Pancreas (tissue), 10 donors: ENCODE measurements at regions not wholly inside any gene's neighbourhood (a gene's known extent, or its start where the extent isn't known, plus 50 kb on each side); places are given as distances from the start of the nearest gene placed in this dataset.

ENCODE experiments used
- ATAC-seq, 4 donors: fragments of 200-7000 bp; cut with Tn5 transposase; one replicate each; pipeline versions ENCODE4 v1.8.0 to v1.9.1; 2020; ENCODE audit warnings: mild to moderate bottlenecking in 4 of 4, moderate library complexity in 4 of 4
- DNase-seq, 6 donors: peaks; one replicate each; pipeline ENCODE4 v3.0.0-alpha.2; 2020
- FAIRE-seq: peaks from 2 replicates; lab custom pipeline; 2012; peaks lifted over from hg19 to GRCh38; lab: Jason Lieb, UNC
- H3K27ac ChIP-seq, 4 donors: fragments of 200-600 bp; sonication (generic); 1 replicate in 3 of 4; 2 replicates in 1 of 4; pipeline versions ENCODE4 v1.5.0 to v1.8.0; 2020
- H3K27me3 ChIP-seq, 4 donors: fragments of 200-600 bp; one replicate each; pipeline ENCODE4 v1.8.0; 2021
- H3K36me3 ChIP-seq, 3 donors: fragments of 200-600 bp; sonication (generic) in 1 of 3; one replicate each; pipeline versions ENCODE4 v1.5.0 to v1.8.0; 2020 to 2021
- H3K4me1 ChIP-seq, 3 donors: fragments of 200-600 bp; one replicate each; pipeline ENCODE4 v1.8.0; 2021
- H3K4me3 ChIP-seq, 4 donors: fragments of 200-600 bp; sonication (generic) in 2 of 4; one replicate each; pipeline versions ENCODE4 v1.5.0 to v1.8.0; 2020 to 2021
- H3K9me3 ChIP-seq, 4 donors: fragments of 200-600 bp; one replicate each; pipeline ENCODE4 v1.8.0; 2021
- whole genome bisulfite sequencing, 2 donors: extraction: QIAGEN DNeasy Blood & Tissue Kit; methylation state at CpG; one replicate each; pipeline ENCODE4 v1.1.7; 2013; 5-methylcytosine and 5-hydroxymethylcytosine counted together
- intact Hi-C, 3 donors: fragments of 100-400 bp; cut with DNase I; formaldehyde crosslinking; loops; one replicate each; pipeline versions ENCODE4 v1.11.1 to v1.14.2; 2022
- TF ChIP-seq, protein P1 (sequence below), 4 donors: fragments of 200-600 bp; sonication (generic) in 3 of 4; IDR thresholded peaks; one replicate each; pipeline versions ENCODE4 v1.5.0 to v1.8.0; 2021; ENCODE audit warnings: antibody characterized with exemption in 4 of 4
- donor health status: healthy with polysubstance abuse.
- donor health status: DM: no; HTN: no; CAD: no; lungs with moderate emphysema.
- donor health status: DM: no; HTN: no; CAD: no.
- donor health status: control.
- donor health status: control.
- donor health status: Bipolar disorder and iron deficiency.
- donor health status: DM: yes; HTN: yes; CAD: no.
- donor health status: DM: no; HTN: no; CAD: no.
- donor health status: DM: no; HTN: no; CAD: no.
- donor health status: DM: yes; HTN: yes; CAD: no.

GRCh38 chr4:162610116-162610515 is 446.3 kb upstream of the FSTL5 start:
- Histone ChIP-seq H3K27ac (no peak overlapping the region), H3K4me1 (no peaks in the 10 kb centered on the region), H3K9me3 (no peaks in the 10 kb centered on the region), H3K27me3 (no peaks in the 10 kb centered on the region), H3K36me3 (no peaks in the 10 kb centered on the region), H3K4me3 (no peak overlapping the region)
- ATAC-seq (no peak), FAIRE-seq (no peak), DNase-seq (no peak)
- TF ChIP-seq, protein P1, sequence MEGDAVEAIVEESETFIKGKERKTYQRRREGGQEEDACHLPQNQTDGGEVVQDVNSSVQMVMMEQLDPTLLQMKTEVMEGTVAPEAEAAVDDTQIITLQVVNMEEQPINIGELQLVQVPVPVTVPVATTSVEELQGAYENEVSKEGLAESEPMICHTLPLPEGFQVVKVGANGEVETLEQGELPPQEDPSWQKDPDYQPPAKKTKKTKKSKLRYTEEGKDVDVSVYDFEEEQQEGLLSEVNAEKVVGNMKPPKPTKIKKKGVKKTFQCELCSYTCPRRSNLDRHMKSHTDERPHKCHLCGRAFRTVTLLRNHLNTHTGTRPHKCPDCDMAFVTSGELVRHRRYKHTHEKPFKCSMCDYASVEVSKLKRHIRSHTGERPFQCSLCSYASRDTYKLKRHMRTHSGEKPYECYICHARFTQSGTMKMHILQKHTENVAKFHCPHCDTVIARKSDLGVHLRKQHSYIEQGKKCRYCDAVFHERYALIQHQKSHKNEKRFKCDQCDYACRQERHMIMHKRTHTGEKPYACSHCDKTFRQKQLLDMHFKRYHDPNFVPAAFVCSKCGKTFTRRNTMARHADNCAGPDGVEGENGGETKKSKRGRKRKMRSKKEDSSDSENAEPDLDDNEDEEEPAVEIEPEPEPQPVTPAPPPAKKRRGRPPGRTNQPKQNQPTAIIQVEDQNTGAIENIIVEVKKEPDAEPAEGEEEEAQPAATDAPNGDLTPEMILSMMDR (IDR thresholded peaks at IDR 0.05): no peak
- intact Hi-C loops: no loop called here

- no peak overlapping the region for H3K4me3 ChIP-seq
- ATAC-seq: no peak
- no peaks in the 10 kb centered on the region for H3K27me3 ChIP-seq
- DNase-seq: no peak
- TF ChIP-seq, protein P1 (IDR thresholded peaks at IDR 0.05): no peak
- H3K9me3 ChIP-seq: no peaks in the 10 kb centered on the region
- H3K4me1 ChIP-seq: no peaks in the 10 kb centered on the region
- 48 to 64% methylated on average over 1 of the region's 1 CpG for WGBS, 2 donors
- intact Hi-C loops: no loop called here
- H3K36me3 ChIP-seq: no peaks in the 10 kb centered on the region
- no peak for FAIRE-seq
- H3K27ac ChIP-seq: no peak overlapping the region
Observed at GRCh38 chr4:162586266-162586665, 422.5 kb upstream of the FSTL5 start.

- H3K4me1 ChIP-seq: no peaks in the 10 kb centered on the region
- no peaks in the 10 kb centered on the region for H3K36me3 ChIP-seq
- TF ChIP-seq, protein P1 (IDR thresholded peaks at IDR 0.05): no peak
- no peak for DNase-seq
- H3K9me3 ChIP-seq: no peaks in the 10 kb centered on the region
- H3K4me3 ChIP-seq: no peak overlapping the region
- intact Hi-C loops: no loop called here
- no peak for FAIRE-seq
- WGBS, 2 donors: 52 to 53% methylated on average over 3 of the region's 3 CpGs
- no peaks in the 10 kb centered on the region for H3K27me3 ChIP-seq
- no peak for ATAC-seq
- no peak overlapping the region for H3K27ac ChIP-seq
Observed at GRCh38 chr4:162582180-162582579, 418.4 kb upstream of the FSTL5 start.

GRCh38 chr4:162565730-162566129 is 401.9 kb upstream of the FSTL5 start:
- TF ChIP-seq, protein P1 (IDR thresholded peaks at IDR 0.05): no peak
- no peaks in the 10 kb centered on the region for H3K9me3 ChIP-seq
- FAIRE-seq: no peak
- no peak overlapping the region for H3K27ac ChIP-seq
- no peak for ATAC-seq
- no peaks in the 10 kb centered on the region for H3K36me3 ChIP-seq
- no peaks in the 10 kb centered on the region for H3K27me3 ChIP-seq
- DNase-seq: no peak
- intact Hi-C loops: no loop called here
- H3K4me3 ChIP-seq: no peak overlapping the region
- no peaks in the 10 kb centered on the region for H3K4me1 ChIP-seq
- WGBS, 2 donors: 42 to 45% methylated on average over 4 of the region's 4 CpGs

DNA sequence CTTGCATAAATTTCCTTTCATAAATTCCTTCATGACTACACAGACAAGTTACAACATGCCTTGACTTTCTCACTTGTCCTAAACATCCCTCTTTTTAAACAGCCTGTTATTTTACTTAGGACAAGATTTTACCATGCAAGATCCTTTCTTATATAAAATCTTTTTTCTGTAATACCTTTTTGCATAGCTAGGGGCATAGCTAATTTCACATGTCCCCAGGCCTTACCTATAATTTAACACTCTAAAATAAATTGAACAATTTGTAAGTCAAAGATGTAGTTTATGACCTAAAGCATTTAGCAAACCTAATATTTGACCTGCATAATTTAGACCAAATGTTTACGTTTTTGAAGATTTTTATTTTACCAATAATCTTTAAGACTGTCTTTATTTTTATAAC is 396.3 kb upstream of the FSTL5 start:
- no peaks in the 10 kb centered on the region for H3K36me3 ChIP-seq
- TF ChIP-seq, protein P1 (IDR thresholded peaks at IDR 0.05): no peak
- intact Hi-C loops: no loop called here
- no peak overlapping the region for H3K27ac ChIP-seq
- no peaks in the 10 kb centered on the region for H3K4me1 ChIP-seq
- no peak overlapping the region for H3K4me3 ChIP-seq
- FAIRE-seq: no peak
- ATAC-seq: no peak
- 39 to 64% methylated on average over 1 of the region's 1 CpG for WGBS, 2 donors
- DNase-seq: no peak
- H3K9me3 ChIP-seq: no peaks in the 10 kb centered on the region
- no peaks in the 10 kb centered on the region for H3K27me3 ChIP-seq
